ENCODE measurements at regions not wholly inside any gene's neighbourhood (a gene's known extent, or its start where the extent isn't known, plus 50 kb on each side); places are given as distances from the start of the nearest gene placed in this dataset.
"Not testable (repeated sequence)": the region's sequence is repeated elsewhere in the genome, so short reads cannot be mapped to it uniquely, and the experiment has no call there.

DNA sequence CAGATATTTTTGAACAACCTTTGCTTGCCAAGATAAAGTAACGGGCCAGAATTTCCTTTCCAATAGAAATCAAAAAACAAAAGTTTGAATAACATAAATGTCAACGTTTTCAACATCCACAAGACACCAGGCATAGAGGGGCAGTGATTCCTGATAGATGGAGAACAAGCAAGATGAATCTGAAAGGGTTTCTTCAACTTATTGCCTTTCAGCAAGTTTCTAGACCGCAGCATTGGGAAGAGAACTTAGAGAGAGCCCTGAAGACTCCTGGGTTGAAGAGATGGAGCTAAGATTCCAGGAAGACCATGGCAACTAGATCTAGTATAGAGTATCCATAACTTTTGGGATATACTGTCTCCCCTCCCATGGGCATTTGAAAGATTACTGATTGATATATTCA is 751.4 kb upstream of the CTNND2 start:
- DNase-seq: no peak

DNA sequence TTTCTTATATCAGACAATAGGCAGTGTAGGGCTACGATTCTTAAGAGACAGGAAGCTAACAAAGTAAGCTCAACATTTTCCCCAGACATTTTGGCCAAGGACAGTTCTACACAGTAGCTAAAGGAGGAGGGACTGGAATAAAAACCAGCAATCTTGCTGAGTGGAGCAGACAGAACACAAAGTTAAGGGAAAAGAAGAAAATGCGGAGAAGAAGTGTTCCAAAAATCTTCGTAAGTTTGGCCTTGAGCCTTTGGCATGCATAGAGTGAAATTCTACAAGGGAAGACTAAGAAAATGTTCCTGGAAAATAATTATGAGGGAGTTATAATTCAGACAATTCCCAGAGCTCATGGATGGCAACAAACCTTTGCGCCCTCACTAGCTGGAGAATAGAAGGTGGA is 748.0 kb upstream of the CTNND2 start:
- no peak for DNase-seq

DNA sequence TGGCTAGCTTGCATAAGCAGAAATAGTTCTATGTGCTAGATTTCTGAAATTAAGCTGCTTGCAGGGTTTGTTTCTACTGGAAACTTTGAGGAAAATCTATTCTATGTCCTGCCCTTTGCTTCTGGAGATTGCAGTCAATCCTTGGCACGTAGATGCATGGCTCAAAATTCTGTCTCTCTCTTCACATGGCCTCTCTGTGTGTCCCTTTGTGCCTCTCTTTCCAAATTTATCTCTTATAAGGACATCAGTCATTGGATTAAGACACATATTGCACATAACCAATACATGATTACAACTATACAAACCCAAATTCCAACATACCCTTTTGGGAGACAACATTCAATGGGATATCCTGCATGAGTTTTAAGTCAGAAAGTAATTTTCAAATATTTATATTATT is 744.3 kb upstream of the CTNND2 start:
- no peak for DNase-seq

DNA sequence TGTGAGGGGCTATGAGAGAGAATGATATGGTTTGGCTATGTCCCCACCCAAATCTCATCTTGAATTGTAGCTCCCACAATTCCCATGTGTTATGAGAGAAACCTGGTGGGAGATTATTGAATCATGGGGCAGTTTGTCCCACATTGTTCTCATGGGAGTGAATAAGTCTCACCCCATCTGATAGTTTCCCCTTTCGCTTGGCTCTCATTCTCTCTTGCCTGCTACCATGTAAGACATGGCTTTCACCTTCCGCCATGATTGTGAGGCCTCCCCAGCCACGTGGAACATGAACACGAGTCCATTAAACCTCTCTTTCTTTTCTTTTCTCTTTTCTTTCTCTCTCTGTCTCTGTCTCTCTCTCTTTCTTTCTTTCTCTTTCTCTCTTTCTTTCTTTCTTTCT is 743.4 kb upstream of the CTNND2 start:
- no peak for DNase-seq

DNA sequence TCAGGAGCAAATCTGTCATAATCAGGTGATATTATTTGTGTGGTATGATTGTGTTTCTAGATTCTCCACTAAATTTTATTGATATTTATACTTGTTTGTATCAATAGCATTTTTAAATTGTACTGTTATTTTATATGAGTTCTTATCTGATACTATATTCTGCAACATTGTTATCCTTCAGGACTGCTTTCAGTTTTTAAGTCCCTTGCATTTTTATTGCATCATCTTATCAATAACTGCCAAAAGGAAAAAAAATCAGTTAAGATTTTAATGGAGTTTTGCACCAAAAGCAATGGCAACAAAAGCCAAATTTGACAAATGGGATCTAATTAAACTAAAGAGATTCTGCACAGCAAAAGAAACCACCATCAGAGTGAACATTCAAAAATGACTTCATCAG is 741.3 kb upstream of the CTNND2 start:
- no peak for DNase-seq

DNA sequence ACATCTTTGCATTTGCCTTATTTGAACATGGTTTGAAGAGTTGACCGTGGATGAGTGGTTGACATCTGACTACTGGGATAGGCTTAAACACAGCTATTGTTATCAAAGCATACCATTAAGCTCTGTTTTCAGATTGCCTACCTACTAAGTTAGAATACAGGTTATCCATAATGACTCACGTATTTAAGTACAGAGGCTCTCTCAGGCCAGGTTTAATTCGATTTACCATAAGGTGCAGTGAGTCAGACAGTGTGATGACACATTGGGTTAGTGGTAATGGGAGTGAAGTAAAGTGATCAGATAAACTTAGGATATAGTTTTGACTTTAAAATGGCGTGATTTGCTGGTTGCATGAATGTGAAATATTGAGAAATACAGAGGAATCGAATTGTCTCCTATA is 732.0 kb upstream of the CTNND2 start:
- DNase-seq: no peak

DNA sequence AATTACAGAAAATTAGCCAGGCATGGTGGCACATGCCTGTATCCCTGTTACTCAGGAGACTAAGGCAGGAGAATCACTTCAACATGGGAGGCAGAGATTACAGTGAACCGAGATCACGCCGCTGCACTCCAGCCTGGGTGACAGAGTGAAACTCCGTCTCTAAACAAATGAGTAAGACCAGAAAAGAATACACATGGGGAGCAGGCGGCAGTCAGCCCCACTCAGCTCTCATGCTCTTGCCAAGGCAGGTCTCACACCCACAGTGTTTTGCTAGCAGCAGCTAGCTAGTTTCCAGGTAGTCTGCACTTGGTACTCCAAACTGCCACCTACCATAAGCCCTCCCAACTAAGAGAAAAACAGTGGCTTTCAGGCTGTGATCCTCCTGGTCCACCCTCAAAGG is 722.3 kb upstream of the CTNND2 start:
- no peak for DNase-seq

DNA sequence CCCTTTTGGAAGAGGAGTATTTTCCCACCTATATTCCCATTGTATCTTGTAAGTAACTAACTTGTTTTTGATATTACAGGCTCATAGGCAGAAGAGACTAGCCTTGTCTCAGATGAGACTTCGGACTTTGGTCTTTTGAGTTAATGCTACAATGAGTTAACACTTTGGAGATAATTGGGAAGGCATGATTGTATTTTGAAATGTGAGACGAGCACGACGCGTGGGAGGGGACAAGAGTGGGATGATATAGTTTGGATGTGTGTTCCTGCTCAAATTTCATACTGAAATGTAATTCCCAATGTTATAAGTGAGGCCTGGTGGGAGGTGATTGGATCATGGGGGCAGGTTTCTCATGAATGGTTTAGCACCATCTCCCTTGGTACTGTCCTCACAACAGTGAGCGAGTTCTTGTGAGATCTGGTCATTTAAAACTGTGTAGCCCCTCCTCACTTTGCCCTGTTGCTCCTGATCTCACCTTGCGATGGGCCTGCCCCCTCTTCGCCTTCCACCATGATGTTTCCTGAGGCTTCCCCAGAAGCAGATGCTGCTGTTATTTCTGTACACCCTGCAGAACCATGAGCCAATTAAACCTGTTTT is 721.5 kb upstream of the CTNND2 start:
- DNase-seq: no peak

DNA sequence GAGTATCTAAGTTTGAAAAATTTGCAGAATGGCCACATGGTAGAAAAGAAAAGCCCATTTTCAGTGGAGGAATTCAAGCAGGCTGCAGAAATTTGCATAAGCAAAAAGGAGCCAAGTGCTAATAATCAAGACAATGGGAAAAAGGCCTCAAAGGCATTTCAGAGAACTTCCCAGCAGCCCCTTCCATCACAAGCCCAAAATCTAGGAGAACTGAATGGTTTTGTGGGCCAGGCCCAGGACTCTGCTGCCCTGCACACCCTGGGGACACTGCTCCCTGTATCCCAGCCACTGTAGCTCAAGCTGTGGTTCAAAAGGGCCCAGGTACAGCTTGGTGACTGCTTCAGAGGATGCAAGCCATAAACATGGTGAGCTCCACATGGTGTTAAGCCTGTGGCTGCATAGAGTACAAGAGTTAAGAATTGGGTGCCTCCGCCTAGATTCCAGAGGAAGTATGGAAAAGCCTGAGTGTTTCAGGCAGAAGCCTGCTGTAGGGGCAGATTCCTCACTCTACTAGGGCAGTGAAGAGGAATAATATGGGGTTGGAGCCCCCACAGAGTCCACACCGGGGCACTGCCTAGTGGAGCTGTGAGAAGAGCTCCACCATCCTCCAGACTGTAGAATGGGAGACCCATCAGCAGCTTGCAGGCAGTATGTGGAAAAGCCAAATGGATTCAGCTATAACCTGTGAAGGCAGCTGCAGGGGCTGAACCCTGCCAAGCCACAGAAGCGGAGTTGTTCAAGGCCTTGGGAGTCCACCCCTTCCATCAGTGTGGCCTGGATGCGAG is 720.7 kb upstream of the CTNND2 start:
- no peak for DNase-seq

DNA sequence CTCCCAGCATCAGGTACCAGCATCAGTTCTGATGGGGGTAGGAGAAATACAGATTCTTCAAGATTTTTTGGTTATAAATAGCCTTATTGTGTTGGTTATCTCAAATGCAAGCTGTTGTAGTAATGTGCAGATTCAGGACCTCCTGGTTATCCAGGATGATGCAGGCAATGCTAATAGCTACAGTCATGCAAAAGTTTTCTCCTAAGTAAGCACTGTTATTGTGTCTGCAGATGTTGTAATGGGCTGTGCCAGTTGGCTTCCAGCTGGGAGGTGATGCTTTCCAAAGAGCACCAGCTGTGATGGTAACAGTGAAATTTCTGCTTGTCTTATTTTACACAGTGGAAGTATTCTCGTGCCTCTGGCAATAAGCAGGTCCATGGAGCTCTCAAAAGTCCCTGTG is 719.2 kb upstream of the CTNND2 start:
- no peak for DNase-seq

DNA sequence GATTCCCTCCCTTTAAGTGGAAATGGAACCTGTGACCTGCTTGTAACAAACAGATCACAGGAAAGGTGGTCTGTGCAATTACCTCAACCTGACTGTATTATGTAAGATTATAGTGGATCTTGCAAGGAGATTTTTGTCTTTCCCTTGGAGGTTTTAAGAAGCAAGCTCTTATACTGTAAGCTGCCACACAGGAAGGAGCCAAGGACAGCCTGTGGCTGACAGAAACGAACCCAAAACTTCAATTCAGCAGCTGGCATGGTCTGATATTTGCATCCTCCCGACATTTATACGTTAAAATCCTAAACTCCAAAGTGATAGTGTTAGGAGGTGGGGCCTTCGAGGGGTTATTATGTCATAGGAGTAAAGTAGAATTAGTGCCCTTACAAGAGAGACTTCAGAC is 711.8 kb upstream of the CTNND2 start:
- no peak for DNase-seq

DNA sequence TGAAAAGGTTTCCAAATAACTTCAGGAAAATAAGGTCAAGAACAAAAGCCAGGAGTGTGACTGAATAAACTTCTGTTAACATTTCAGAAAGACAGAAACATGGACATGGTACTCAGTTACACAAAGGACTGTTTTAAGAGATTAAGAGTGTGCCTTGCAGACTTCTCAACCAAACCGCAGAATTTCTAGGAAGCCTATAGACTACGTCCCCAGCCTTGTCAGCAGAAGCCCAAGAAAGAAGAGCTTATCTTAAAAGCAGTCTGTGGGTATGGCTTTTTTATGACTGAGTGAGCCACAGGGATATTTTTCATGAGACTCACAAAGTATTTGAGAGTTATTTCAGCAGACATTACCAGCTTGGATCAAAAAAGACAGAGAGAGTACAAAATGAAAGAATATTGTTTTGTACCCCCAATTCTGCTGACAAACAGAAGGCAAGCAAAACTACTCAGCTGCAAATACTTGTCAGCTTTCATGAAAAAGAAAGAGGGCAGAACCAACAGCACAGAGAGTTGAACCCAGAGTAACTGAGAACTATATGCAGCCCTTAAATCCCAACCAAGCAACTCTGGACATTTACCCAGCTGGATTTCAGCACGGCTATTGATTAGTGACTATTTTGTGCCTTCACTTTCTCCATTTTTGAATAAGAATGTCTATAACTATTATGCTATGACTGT is 711.0 kb upstream of the CTNND2 start:
- no peak for DNase-seq

DNA sequence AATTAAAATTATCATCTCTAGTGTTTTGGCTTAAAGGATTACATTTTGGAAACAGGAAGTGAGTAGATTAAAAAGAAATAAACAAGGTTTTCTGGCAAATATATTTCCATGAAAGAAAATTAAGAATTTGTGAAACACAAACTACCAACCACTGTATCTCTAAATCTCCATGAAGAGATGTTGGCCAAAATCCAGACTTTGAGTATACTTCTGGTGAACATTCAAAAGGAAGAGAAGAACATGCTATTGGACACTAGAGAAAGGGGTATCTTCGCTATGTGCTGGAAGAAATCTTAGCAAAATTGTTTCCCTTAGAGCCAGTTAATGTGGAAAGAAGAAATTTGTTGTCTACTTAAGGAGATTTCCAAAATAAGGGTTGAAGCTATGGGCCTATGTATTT is 710.4 kb upstream of the CTNND2 start:
- no peak for DNase-seq

DNA sequence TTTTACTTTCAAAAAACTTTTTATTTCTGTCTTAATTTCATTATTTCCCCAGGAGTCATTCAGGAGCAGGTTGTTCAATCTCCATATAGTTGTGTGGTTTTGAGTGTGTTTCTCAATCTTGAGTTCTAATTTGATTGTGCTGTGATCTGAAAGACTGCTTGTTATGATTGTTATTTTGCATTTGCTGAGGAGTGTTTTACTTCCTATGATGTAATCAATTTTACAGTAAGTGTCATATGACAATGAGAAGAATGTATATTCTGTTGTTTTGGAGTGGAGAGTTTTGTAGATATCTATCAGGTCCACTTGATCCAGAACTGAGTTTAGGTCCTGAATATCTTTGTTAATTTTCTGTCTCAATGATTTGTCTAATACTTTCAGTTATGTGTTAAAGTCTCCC is 706.9 kb upstream of the CTNND2 start:
- no peak for DNase-seq

DNA sequence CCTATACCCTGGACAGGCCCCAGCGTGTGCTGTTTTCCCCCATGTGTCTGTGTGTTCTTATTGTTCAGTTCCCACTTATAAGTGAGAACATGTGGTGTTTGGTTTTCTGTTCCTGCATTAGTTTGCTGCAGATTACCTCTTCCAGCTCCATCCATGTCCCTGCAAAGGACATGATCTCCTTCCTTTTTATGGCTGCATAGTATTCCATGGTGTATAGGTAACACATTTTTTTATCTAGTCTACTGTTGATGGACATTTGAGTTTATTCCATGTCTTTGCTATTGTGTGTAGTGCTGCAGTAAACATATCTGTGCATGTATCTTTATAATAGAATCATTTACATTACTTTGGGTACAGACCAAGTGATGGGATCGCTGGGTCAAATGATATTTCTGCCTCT is 703.6 kb upstream of the CTNND2 start:
- not testable (repeated sequence) for DNase-seq

DNA sequence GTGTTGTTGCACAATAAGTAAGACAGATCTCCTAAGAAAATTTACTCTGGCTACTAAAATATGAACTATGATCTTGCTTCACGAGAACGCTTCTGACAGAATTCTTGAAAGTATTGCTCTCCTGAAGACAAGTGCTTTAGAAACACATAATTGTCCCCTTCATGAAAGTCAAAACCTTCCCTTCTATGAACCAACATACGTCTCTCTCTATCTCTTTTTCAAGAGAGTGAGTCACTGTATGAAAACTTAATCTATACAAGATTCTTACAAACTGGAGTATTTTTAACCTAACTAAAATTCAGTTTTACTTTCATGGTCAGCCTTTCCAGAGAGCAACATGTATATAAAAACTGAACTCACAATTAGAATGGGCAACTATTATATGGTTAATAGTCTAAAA is 688.0 kb upstream of the CTNND2 start:
- no peak for DNase-seq

DNA sequence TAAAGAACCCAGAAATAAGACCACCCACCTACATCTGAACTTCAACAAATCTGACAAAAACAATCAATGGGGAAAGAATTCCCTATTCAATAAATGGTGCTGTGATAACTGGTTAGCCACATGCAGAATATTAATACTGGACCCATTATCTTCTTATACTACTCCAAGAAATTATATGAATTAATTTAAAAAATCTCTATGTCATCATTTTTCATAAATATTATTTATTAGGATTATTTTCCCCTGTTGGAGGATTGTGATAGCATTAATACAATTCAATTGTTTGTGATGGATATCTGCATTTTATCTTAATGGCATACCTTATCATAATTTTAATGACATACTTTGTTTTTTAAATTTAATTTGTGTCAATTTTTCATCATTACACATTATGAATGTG is 682.2 kb upstream of the CTNND2 start:
- no peak for DNase-seq

DNA sequence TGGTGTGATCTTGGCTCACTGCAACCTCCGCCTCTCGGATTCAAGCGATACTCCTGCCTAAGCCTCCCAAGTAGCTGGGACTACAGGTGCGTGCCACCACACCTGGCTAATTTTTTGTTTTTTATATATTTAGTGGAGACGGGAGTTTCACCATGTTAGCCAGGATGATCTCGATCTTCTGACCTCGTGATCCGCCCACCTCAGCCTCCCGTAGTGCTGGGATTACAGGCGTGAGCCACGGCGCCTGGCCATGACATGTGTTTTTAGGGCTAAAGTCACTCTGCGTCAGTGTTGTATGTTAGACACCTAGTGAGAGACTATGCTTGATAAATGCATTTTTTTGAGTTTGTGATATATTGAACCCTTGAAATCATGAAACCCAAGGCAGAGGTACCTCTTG is 674.6 kb upstream of the CTNND2 start:
- DNase-seq: not testable (repeated sequence)

DNA sequence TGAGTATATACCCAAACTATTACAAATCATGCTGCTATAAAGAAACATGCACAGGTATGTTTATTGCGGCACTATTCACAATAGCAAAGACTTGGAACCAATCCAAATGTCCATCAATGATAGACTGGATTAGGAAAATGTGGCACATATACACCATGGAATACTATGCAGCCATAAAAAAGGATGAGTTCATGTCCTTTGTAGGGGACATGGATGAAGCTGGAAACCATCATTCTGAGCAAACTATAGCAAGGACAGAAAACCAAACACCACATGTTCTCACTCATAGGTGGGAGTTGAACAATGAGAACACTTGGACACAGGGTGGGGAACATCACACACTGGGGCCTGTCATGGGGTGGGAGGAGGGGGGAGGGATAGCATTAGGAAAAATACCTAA is 672.7 kb upstream of the CTNND2 start:
- not testable (repeated sequence) for DNase-seq

DNA sequence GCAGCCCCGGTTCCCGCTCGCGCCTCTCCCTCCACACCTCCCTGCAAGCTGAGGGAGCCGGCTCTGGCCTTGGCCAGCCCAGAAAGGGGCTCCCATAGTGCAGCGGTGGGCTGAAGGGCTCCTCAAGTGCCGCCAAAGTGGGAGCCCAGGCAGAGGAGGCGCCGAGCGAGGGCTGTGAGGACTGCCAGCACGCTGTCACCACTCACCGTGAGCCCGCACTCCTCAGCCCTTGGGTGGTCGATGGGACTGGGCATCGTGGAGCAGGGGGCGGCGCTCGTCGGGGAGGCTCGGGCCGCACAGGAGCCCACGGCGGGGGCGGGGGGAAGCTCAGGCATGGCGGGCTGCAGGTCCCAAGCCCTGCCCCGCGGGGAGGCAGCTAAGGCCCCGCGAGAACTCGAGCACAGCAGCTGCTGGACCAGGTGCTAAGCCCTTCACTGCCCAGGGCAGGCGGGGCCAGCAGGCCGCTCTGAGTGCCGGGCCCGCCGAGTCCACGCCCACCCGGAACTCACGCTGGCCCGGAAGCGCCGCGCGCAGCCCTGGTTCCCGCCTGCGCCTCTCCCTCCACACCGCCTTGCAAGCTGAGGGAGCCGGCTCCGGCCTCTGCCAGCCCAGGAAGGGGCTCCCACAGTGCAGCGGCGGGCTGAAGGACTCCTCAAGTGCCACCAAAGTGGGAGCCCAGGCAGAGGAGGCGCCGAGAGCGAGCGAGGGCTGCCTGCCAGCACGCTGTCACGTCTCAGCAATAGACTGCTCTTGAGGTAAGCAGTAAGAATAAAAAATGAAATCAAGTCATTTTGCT is 670.2 kb upstream of the CTNND2 start:
- not testable (repeated sequence) for DNase-seq

DNA sequence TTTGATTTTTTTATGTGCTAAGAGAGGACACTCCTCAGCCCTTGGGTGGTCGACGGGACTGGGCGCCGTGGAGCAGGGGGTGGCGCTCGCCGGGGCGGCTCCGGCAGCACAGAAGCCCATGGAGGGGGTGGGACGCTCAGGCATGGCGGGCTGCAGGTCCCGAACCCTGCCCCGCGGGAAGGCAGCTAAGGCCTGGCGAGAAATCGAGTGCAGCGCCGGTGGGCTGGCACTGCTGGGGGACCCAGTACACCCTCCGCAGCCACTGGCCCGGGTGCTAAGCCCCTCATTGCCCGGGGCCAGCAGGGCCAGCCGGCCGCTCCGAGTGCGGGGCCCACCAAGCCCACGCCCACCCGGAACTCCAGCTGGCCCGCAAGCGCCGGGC is 669.7 kb upstream of the CTNND2 start:
- not testable (repeated sequence) for DNase-seq

DNA sequence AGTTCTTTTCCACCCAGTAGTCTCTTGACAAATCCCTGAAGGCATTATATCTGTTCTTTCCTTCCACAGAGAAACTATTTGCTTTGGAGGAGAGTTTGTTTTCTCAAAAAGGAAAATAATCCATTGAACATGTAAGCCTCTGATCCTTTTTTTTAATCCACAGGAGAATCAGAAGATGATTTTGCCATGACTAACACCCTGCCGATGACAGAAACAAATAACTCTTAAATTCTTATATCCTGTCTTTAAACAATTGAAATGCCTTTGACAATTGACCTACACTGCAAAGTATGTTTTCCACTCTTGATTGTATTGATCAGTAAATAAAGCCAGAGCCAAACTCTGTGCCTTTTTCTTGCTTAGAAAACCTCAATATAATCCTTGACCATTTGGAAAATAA is 666.4 kb upstream of the CTNND2 start:
- DNase-seq: no peak

DNA sequence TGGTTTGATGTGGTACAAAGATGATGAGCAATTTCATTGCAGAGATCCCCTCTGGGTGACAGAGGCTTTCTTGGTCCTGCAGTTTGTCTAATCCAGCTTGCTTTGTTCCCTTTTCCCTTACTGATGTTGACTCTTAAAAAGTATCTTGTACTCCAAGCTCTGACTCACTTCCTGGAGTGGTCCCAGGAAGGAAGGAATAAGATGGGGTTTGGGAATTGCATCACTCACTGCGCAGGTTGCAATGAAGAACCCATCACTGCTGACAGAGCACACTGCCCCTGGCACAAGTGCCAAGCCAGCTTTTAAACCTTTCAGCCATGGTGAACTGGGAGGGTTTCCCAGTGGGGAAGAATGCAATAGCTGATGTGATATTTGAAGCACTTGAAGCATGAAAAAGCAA is 662.2 kb upstream of the CTNND2 start:
- DNase-seq: no peak
